GM12872 (cell line): ENCODE measurements at regions not wholly inside any gene's neighbourhood (a gene's known extent, or its start where the extent isn't known, plus 50 kb on each side); places are given as distances from the start of the nearest gene placed in this dataset.

Experiments
- CTCF ChIP-seq: IDR thresholded peaks from 3 replicates; pipeline ENCODE4 v1.5.1; 2011; ENCODE audit warnings: low read depth, mild to moderate bottlenecking, low read length, moderate library complexity; ENCODE audit not compliant: insufficient read depth

DNA sequence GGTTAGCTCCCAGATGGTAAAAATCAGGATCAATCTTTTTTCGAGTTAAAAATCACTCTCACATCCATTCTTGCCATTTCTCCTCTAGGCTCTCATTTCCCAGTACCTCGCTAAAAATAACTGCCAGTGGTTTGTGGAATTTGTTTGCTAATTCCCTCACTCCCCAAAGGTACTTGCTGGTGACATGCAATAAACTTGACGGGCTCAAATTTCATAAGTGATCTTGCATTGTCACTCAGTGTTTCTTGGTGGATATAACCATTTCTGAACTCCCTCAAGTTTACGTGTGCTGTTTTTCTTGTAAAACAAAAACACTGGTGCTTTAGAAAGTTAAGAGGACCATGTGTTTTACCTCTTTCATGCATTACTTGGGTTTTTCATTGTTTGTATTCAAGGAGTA, 399.2 kb upstream of the MKI67 start:
- TF ChIP-seq CTCF, result no peak

DNA sequence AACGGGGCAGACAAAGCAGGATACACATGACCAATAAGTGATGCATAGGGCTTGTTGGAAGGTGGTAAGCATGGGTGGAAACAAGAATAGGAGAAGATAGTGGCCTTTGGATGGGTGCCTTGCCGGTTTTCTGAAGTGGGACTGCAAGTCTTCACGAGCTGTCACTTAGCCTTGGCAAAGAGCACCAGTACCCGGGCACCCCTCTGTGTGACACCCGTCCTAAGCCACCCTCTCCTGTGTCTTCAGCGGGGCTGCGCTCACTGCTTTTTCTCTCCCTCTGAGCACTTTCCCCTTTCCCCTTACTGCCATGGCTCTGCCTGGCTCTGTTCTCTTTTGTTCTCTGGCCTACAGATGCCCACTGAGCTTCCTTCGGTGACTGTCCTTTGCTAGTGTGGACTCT, 399.7 kb upstream of the MKI67 start:
- TF ChIP-seq CTCF, result no peak

GRCh38 chr10:128526791-128527375, 400.7 kb upstream of the MKI67 start:
- no peak for TF ChIP-seq CTCF

DNA sequence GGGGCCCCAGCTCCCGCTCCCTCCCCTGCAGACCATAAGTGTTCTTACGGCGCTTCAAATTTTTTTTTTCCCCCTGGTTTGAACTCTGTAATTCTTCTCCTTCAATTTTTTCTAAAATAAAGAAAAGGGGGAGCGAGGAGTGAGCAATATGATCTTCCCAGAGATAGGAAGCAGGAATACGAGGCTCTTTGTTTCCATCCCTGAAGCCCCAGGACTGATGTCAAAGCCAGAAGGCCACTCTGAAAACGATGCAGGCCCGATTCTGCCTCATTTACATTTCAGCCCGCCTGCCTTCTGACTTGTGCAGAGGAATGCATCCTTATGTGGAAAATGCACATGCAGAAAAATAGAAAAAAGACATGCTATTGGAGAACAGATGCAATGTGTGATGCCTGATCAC, 401.5 kb upstream of the MKI67 start:
- no peak for TF ChIP-seq CTCF

GRCh38 chr10:128528167-128528566, 401.9 kb upstream of the MKI67 start:
- TF ChIP-seq CTCF, result no peak

DNA sequence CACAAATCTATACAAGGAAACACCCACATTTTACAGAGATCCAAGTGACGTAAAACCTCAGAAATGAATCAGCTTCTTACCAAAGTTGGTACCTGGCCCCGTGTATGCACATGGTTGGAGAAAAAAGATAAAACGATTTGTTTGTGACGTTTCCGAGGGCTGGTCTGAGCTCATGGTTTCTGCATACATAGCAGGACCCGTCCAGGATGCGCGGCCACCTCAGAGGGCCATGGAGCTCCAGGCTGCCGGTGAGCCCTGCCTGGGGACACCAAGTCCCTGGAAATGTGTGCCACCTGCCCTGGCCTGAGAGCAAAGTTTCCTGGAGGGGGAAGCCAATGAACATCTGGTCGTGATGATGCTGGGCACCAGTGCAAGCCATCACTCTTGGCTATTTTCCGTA, 402.6 kb upstream of the MKI67 start:
- no peak for TF ChIP-seq CTCF

DNA sequence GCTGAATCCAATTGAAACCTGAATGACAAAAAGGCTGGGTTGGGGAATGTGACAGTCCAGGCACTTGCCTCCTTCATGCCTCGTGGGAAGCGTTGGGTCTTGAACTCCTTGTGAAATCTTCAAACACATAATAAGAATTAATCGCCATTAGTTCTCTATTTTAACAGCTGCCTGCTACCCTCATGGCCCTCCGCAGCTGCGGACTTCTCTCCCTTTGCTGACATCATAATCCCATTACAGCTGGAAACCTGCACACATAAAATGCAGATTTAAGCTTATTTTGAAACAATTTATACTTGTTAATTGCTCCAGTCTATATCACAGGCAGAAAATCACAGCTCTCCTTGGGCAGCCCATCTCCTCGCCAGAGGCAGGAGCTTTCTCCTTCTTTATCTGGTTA, 403.0 kb upstream of the MKI67 start:
- TF ChIP-seq CTCF, result no peak
